ENCODE measurements at regions not wholly inside any gene's neighbourhood (a gene's known extent, or its start where the extent isn't known, plus 50 kb on each side); places are given as distances from the start of the nearest gene placed in this dataset.

GRCh38 chr4:174069848-174070330 lies 213.6 kb downstream of the FBXO8 start:
- H3K36me3 ChIP-seq, result no peaks in the 10 kb centered on the region
- no peaks in the 10 kb centered on the region for H3K4me1 ChIP-seq
- no peak for TF ChIP-seq CTCF (IDR thresholded peaks at IDR 0.05)
- H3K9me3 ChIP-seq, result no peaks in the 10 kb centered on the region
- DNase-seq (ENCODE audit: low spot score in 2 of 2), result no peak
- no peak overlapping the region for H3K27ac ChIP-seq
- no peak overlapping the region for H3K4me3 ChIP-seq
- intact Hi-C loops (cut with DNase I), result no loop called here
- H3K27me3 ChIP-seq, result no peaks in the 10 kb centered on the region

- H3K4me1 ChIP-seq, result no peaks in the 10 kb centered on the region
- H3K36me3 ChIP-seq, result no peaks in the 10 kb centered on the region
- H3K27ac ChIP-seq, result no peak overlapping the region
- TF ChIP-seq CTCF (IDR thresholded peaks at IDR 0.05), result no peak
- no peak overlapping the region for H3K4me3 ChIP-seq
- H3K9me3 ChIP-seq, result no peaks in the 10 kb centered on the region
- DNase-seq (ENCODE audit: low spot score in 2 of 2), result no peak
- no peaks in the 10 kb centered on the region for H3K27me3 ChIP-seq
- intact Hi-C loops (cut with DNase I), result no loop called here
Measured at GRCh38 chr4:174066611-174067205, 216.8 kb downstream of the FBXO8 start.

DNA sequence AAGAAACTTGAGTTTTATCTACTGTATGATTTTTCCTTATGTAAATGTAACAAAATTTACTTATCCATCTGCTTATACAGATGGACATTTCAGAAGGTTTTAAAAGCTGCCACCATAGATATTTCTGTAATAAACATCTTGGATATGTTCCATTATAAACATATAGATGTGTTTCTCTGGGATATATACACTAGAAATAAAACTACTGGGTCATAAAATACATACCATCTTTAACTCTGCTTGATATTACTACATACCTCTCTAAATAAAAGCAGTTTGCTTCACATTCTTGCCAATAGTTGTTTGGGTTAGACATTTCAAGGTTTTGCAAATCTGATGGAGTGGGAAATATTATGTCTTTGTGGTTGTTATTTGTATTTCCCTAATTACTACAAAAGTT lies 220.6 kb downstream of the FBXO8 start:
- no peak for TF ChIP-seq CTCF (IDR thresholded peaks at IDR 0.05)
- Histone ChIP-seq H3K4me1 (no peaks in the 10 kb centered on the region), H3K27me3 (no peaks in the 10 kb centered on the region), H3K9me3 (no peaks in the 10 kb centered on the region), H3K4me3 (no peak overlapping the region), H3K27ac (no peak overlapping the region), H3K36me3 (no peaks in the 10 kb centered on the region)
- no peak for DNase-seq (ENCODE audit: low spot score in 2 of 2)
- intact Hi-C loops (cut with DNase I), result no loop called here

DNA sequence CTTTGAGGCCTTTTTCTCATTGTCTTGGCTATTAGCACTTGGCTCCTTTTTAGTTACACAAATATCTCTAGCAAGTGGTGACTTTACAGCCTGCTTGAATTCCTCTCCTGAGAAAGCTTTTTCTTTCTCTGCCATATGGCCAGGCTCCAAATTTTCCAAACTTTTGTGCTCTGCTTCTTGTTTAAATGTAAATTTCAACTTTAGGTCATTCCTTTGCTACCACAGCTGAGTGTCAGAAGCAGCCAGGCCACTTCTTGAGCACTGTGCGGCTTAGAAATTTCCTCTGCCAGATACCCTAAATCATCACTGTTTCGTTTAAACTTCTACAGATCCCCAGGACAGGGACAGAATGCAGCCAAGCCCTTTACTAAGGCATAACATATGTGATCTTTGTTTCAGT lies 222.4 kb downstream of the FBXO8 start:
- intact Hi-C loops (cut with DNase I), result no loop called here
- no peaks in the 10 kb centered on the region for H3K27me3 ChIP-seq
- no peaks in the 10 kb centered on the region for H3K4me1 ChIP-seq
- H3K36me3 ChIP-seq, result no peaks in the 10 kb centered on the region
- DNase-seq (ENCODE audit: low spot score in 2 of 2), result no peak
- TF ChIP-seq CTCF (IDR thresholded peaks at IDR 0.05), result no peak
- H3K9me3 ChIP-seq, result peaks cover 0 to 3% of the 10 kb centered on the region in 2 donors
- H3K4me3 ChIP-seq, result no peak overlapping the region
- no peak overlapping the region for H3K27ac ChIP-seq

GRCh38 chr4:174058846-174059245 lies 224.6 kb downstream of the FBXO8 start:
- Histone ChIP-seq H3K27ac (no peak overlapping the region), H3K36me3 (no peaks in the 10 kb centered on the region), H3K9me3 (peaks cover 0 to 5% of the 10 kb centered on the region in 2 donors), H3K4me1 (no peaks in the 10 kb centered on the region), H3K27me3 (no peaks in the 10 kb centered on the region), H3K4me3 (no peak overlapping the region)
- TF ChIP-seq CTCF (IDR thresholded peaks at IDR 0.05), result no peak
- intact Hi-C loops (cut with DNase I), result no loop called here
- DNase-seq (ENCODE audit: low spot score in 2 of 2), result no peak

- no peaks in the 10 kb centered on the region for H3K36me3 ChIP-seq
- no peak overlapping the region for H3K27ac ChIP-seq
- intact Hi-C loops (cut with DNase I), result no loop called here
- no peak for DNase-seq (ENCODE audit: low spot score in 2 of 2)
- no peak for TF ChIP-seq CTCF (IDR thresholded peaks at IDR 0.05)
- H3K27me3 ChIP-seq, result no peaks in the 10 kb centered on the region
- H3K9me3 ChIP-seq, result peaks cover 0 to 5% of the 10 kb centered on the region in 2 donors
- H3K4me3 ChIP-seq, result no peak overlapping the region
- no peaks in the 10 kb centered on the region for H3K4me1 ChIP-seq
Measured at GRCh38 chr4:174056959-174057358, 226.5 kb downstream of the FBXO8 start.
